HG03108 (cell line): ENCODE measurements at regions not wholly inside any gene's neighbourhood (a gene's known extent, or its start where the extent isn't known, plus 50 kb on each side); places are given as distances from the start of the nearest gene placed in this dataset.

Source experiments
- ATAC-seq: cut with Tn5 transposase; IDR thresholded peaks from one replicate; pipeline ENCODE4 v1.9.1; 2021; ENCODE audit warnings: moderate library complexity; ENCODE audit not compliant: unreplicated experiment

GRCh38 chr3:34174740-34175139, 376.3 kb downstream of the PDCD6IP start:
- ATAC-seq, result no peak

DNA sequence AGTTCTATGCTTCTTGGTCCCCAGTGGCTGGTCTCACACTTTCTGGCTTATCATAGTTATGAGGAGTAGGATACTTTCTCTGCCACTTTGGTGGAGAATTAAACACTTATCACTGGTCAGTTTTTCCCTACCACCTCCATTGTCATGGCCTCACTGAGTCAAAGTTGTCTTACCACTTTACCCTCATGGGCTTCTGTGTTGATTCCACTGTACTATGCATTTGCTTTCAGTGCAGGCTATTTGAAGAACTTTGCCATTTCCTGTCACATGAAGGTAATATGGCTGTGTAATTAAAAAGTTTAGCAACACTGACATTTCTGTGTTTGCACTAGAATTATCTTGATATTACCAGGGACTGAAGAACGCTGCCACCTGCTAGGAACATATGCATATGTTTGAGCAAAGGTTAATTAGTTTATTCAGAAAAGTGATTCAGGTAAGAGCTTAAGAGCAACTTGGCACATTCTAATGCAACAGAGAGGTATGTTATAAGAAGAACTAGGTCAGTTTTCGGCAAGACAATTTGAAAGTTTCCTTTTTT, 377.3 kb downstream of the PDCD6IP start:
- no peak for ATAC-seq

GRCh38 chr3:34176723-34177122, 378.3 kb downstream of the PDCD6IP start:
- ATAC-seq, result no peak

GRCh38 chr3:34178415-34178814, 380.0 kb downstream of the PDCD6IP start:
- ATAC-seq, result no peak

DNA sequence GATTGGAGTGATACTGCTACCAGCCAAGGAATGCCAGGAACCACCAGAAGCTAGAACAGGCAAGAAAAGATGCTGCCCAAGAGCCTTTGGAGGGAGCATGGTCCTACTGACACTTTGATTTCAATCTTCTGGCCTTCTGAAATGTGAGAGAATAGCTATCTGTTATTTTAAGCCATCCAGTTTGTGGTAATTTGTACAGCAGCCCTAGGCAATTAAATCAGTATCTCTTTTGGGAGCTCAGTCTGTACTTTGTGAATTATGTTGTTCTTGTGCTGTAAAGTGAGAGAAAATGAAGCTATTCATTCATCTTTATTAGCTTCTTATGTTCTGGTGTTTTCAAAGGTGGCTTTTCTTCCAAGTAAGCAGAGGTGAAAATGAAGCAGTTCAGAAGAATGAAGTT, 381.3 kb downstream of the PDCD6IP start:
- no peak for ATAC-seq

DNA sequence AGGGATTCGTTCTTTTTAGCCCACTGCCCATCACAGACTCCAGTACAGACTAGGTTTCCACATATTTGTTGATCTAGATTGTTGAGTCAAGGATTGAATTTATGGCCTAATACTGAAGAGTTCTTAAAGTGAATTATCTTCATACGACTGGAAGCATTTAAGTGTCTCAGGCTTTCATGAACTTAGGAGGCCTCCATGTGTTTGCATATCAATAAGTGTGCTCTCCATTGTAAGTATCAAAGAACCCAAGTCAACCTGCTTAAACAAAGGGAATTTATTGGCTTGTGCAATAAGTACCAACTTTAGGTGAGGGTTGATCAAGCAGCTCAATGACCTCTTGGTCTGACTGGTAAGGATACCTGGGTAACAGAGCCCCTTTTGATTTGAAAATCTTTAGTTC, 382.1 kb downstream of the PDCD6IP start:
- ATAC-seq, result no peak

DNA sequence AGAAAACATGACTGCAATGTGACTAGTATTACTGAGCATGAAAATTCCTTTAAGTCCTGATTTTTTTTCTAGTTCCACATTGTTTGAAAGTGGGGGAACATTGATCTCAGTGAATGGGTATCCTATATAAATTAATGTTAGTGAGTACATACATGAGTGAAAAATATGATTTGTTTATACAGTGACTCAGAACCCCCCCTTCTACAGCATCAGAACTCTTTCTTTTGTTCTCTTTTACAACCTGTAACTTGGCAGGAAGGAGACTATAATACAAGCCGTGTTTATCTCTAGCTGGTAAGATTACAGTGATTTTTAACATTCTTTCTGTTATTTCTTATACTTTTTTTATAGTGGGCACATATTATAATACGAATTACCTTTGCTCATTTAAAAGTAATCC, 384.7 kb downstream of the PDCD6IP start:
- ATAC-seq, result no peak

DNA sequence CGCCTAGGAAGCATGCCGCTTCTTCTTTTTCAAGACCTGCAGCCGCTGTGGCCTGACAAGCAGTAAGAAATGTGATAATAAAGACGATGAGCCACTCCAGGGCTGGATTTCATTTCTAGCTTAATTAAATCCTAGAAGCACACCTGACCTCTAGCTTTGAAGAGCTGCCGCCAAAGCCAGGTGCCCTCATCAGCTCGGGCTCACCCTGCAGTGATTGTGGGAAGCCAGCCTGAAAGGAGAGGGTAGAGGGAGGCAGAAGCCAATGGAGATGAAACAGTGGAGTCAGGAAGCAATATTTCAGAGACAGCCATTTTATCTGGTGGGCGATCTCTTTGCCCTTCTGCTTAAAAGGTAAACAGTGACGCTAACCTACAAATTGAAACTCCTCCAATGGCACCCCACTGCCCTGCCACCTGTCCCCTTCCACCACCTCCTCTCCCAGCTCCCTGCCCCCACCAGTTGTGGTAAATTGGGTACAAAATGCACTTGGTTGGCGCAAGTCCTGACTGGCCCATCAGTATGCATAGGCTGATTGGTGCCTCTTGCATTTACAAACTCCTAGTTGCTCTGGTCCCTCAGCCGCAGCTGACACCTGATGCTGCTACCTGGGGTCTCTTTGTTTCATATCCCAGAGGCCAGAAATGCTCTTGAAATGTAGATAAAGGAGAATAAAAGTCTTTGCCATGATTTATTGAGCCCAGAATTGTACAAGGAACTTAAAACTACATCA, 385.3 kb downstream of the PDCD6IP start:
- ATAC-seq, result no peak

DNA sequence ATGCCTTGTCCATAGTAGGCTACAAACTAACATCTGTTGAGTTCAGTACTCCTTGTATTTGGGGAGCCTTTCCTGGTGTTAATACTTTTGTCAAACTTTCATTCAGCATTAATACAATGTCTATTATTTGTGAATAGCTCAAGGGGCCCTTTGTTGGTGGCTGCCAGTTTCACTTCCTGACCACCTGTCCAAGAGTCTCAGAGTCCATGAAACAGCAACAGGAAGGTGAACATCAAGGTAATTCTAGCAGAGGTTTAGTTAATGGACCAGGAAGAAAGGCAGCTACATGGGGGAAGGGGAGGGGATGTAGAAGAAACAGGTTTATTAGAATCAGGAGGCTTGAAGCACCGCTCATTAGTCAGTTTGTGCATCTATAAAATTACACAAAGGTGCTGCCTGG, 386.9 kb downstream of the PDCD6IP start:
- ATAC-seq, result no peak

- no peak for ATAC-seq
These were observed 390.7 kb downstream of the PDCD6IP start for GRCh38 chr3:34189133-34189532.

- no peak for ATAC-seq
These were observed 398.5 kb downstream of the PDCD6IP start for GRCh38 chr3:34196914-34197313.

- ATAC-seq, result peak; percentile 45
These were observed 399.9 kb downstream of the PDCD6IP start for GRCh38 chr3:34198309-34198708.

DNA sequence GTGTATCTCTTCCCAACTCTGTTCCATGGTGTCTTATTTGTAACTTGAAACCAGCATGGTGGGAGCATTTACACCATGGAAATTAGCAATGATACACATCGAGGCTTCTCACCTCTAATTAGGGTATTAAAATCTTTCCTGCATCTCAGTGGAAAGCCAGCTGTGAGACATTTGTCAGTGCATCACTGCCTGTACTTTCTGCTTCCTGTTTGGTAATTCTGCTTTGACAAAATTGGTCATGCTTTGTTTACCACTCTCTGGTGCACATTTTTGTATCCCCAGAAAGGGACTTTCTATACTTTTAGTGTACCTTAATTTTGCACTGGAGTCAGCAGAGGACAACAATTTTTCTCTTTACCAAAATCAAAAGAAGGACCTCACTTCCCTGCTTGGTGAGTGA, 402.1 kb downstream of the PDCD6IP start:
- peak; percentile 95 for ATAC-seq

DNA sequence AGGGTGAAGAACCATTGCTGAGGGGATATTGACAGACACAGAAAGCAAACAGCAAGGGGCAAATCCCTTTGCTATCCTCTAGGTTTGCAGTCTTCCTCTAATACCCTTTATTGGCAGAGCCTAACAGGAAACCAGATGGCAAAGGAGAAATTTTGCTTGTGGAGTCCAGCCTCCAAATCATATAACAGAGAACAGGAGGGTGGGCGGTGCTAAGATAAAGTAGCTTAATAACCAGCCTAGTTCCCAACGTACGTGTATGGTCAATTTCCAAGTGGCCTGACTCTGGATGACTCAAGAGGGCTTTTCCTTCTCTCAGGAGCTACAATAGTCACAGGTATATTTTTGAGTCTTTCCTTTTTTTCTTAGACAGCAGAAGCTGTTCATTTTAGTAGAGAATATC, 404.5 kb downstream of the PDCD6IP start:
- no peak for ATAC-seq

- no peak for ATAC-seq
These were observed 405.0 kb downstream of the PDCD6IP start for GRCh38 chr3:34203386-34203785.

GRCh38 chr3:34207002-34207401, 408.6 kb downstream of the PDCD6IP start:
- ATAC-seq, result no peak

- no peak for ATAC-seq
These were observed 409.4 kb downstream of the PDCD6IP start for GRCh38 chr3:34207806-34208205.

GRCh38 chr3:34212175-34212574, 413.7 kb downstream of the PDCD6IP start:
- no peak for ATAC-seq

GRCh38 chr3:34212656-34213055, 414.2 kb downstream of the PDCD6IP start:
- no peak for ATAC-seq

- ATAC-seq, result no peak
These were observed 415.0 kb downstream of the PDCD6IP start for GRCh38 chr3:34213478-34213877.

- ATAC-seq, result no peak
These were observed 418.4 kb downstream of the PDCD6IP start for GRCh38 chr3:34216711-34217335.

- ATAC-seq, result no peak
These were observed 420.4 kb downstream of the PDCD6IP start for GRCh38 chr3:34218706-34219385.
